GM12865 (cell line): ENCODE measurements at regions not wholly inside any gene's neighbourhood (a gene's known extent, or its start where the extent isn't known, plus 50 kb on each side); places are given as distances from the start of the nearest gene placed in this dataset.

Experiments used
- DNase-seq: peaks from one replicate; pipeline ENCODE4 v3.0.0; 2010; ENCODE audit warnings: low read depth
- H3K4me3 ChIP-seq: 2 replicates; pipeline ENCODE4 v1.5.1; 2011; ENCODE audit warnings: mild to moderate bottlenecking, low read depth, low read length, control low read depth
- CTCF ChIP-seq: IDR thresholded peaks from 2 replicates; pipeline ENCODE4 v1.5.1; 2011; ENCODE audit warnings: low read length, control low read depth, low read depth, inconsistent platforms; ENCODE audit not compliant: insufficient read depth; ENCODE audit errors: missing control alignments

- no peak for DNase-seq
- no peak overlapping the region for H3K4me3 ChIP-seq
- TF ChIP-seq CTCF, result no peak
Observed at GRCh38 chr20:40959325-40960092, 69.1 kb upstream of the TOP1 start.

GRCh38 chr20:40960101-40960500 is 68.5 kb upstream of the TOP1 start:
- no peak for TF ChIP-seq CTCF
- H3K4me3 ChIP-seq, result no peak overlapping the region
- no peak for DNase-seq

GRCh38 chr20:40960521-40960956 is 68.1 kb upstream of the TOP1 start:
- no peak for TF ChIP-seq CTCF
- DNase-seq, result no peak
- H3K4me3 ChIP-seq, result no peak overlapping the region

GRCh38 chr20:40961176-40961575 is 67.4 kb upstream of the TOP1 start:
- DNase-seq, result no peak
- H3K4me3 ChIP-seq, result no peak overlapping the region
- no peak for TF ChIP-seq CTCF

- no peak for TF ChIP-seq CTCF
- no peak overlapping the region for H3K4me3 ChIP-seq
- no peak for DNase-seq
Observed at GRCh38 chr20:40961686-40962640, 66.7 kb upstream of the TOP1 start.

- no peak overlapping the region for H3K4me3 ChIP-seq
- TF ChIP-seq CTCF, result peak; percentile 83
- DNase-seq, result peak; percentile 75
Observed at GRCh38 chr20:40962733-40963504, 65.7 kb upstream of the TOP1 start.
